Iris pigment epithelial cell (primary cell): ENCODE measurements at regions not wholly inside any gene's neighbourhood (a gene's known extent, or its start where the extent isn't known, plus 50 kb on each side); places are given as distances from the start of the nearest gene placed in this dataset.

Source experiments
- DNase-seq: peaks from one replicate; pipeline ENCODE4 v3.0.0-alpha.2; 2011; ENCODE audit warnings: low read depth

- DNase-seq: no peak
These were observed 129.6 kb upstream of the IGSF21 start for GRCh38 chr1:17978016-17978415.

DNA sequence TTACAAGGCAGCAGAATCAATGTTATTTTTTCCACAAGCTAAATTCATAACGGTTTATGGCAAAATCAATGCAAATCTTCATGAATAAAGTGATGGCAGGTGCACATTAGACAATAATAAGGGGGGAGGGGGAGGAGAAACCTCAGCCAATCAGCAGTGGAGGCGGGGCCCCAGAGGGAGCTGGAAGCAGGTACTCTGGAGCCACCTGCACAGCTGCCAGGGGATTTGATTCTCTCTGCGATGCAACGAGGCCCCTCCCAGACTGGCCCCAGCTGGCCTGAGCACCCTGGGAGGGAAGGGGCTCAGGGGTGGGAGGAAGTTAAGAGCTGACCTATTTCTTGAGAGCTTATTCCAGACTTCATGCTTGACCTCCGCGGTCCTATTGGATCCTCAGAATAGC, 127.8 kb upstream of the IGSF21 start:
- no peak for DNase-seq

DNA sequence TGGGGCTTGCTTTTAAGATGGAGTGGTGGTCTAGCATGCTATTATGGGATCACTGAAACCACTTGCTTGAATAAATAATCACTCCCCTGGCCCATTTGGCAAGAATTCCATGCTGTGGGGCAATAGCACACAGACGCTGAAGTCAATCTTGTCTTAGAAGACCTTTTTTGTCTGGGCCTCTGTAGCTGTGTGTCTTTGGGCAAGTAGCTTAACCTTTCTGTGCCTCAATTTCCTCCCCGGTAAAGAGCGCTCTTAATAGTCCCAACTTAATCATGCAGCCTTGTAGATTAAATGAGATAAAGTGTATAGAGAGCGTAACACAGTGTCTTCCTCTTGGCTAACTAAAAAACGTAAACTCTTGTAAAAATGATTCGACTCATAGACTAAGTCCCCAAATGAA, 125.4 kb upstream of the IGSF21 start:
- DNase-seq: no peak

- DNase-seq: no peak
These were observed 123.0 kb upstream of the IGSF21 start for GRCh38 chr1:17984583-17984982.

- DNase-seq: no peak
These were observed 121.4 kb upstream of the IGSF21 start for GRCh38 chr1:17986156-17986555.

DNA sequence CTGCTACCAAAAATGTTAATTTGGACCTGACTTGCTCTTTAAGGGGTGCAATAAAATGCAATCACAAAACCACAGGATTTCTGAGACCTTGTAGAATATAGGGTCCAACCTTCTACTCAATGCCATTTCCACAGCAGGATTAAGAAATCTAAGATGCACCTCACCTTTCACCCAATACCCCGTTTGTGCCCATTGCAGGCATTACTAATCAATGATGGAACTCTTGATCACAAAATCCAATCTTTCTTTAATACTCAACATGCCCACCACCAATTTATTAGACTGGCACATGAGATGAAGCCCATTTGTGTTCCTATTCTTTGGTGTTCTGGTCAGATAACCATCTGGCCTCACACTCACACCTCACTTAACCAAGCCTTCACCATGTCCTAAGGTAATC, 117.2 kb upstream of the IGSF21 start:
- DNase-seq: no peak

DNA sequence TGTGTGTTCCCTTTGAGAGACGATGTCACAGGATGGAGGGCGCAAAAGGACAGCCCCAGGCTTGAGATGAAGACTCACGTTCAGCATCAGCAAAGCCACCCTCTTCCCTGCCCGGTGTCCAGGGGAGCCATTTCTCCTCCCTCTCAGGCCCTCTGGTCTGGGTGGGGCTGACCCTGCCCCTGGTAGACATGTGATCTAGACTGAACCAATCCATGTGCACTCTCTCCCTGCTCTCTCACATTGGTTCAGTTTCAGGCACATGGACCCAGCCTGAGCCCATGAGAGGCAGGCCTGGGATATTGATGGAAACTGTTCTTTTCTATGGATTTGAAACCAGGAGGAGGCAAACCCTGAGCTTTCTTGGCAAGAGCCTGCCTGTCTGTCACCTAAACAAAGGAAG, 115.6 kb upstream of the IGSF21 start:
- DNase-seq: no peak

GRCh38 chr1:17992800-17993199, 114.8 kb upstream of the IGSF21 start:
- DNase-seq: no peak

GRCh38 chr1:17994046-17994445, 113.6 kb upstream of the IGSF21 start:
- DNase-seq: no peak

DNA sequence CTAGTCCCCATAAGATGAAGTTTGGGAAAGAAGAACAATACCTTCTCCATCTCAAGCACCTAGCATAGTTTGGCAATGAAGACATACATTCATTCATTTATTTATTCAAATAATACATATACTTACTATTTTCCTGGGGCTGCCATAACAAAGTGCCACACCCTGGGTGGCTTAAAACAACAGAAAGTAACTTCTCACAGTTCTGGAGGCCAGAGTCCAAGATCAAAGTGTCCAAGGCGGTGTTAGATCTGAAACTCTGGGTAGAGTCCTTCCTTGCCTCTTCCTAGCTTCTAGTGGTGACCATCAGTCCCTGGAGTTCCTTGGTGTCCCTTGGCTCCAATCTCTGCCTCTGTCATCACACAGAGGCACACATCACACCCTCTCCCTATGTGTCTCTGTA, 112.1 kb upstream of the IGSF21 start:
- no peak for DNase-seq

GRCh38 chr1:17998889-17999288, 108.7 kb upstream of the IGSF21 start:
- DNase-seq: no peak

- DNase-seq: no peak
These were observed 107.7 kb upstream of the IGSF21 start for GRCh38 chr1:17999884-18000283.

DNA sequence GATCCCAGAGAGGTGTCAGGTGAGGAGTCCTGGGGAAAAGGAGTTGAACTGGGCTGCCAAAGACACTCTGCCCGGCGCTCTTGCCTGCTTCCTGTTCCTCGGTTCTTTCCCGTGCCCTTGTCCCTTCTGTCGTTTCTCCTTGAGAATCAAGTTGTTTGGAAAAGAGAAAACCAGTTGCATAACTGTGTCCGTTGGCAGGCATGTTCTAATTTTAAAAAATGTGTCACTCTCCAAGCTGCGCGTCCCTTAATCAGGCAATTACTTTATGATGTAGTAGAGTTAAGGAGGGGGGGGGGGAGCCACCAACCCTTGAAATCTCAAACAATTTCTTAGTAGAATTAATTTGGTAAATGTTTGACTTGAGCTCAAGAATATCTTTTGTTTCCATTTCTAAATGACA, 105.9 kb upstream of the IGSF21 start:
- no peak for DNase-seq

DNA sequence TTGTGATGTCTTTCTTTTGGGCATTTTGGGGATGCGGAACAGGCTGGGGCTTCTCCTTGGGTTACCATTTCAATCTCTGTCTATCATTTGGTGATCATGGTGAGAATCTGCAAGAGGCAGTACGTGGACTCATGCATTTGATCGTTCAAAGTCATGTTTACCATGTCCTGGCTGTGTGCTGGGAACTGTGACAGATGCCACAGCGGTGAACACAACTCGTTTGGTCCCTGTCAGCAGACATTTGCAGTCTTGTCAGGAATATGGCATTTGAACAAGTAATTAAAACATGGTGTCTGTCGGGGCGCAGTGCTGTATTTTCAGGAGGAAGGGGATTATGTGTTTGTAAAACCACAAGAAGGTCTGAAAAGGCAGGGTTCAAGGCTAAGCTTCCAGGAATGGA, 103.3 kb upstream of the IGSF21 start:
- no peak for DNase-seq

GRCh38 chr1:18005238-18005637, 102.4 kb upstream of the IGSF21 start:
- no peak for DNase-seq

GRCh38 chr1:18007391-18008041, 100.1 kb upstream of the IGSF21 start:
- DNase-seq: no peak

DNA sequence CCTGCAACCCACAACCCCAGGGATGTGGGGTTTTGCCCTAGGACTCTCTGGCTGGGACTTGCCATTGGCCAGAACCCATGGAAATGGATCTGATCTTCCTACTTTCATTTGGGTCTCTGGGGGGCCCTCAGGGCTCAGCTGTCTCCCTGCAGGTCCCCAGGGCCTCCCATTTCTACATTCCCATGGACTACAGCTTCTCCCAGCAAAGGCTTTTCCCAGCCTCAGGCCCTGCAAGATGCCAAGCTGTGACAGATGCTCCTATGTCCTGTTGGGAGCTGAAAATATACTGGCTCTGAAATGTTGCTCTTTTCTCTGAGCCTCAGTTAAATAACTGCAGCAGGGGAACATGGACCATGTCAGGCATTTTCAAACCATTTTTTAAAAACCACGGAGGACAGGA, 99.5 kb upstream of the IGSF21 start:
- no peak for DNase-seq

- no peak for DNase-seq
These were observed 98.5 kb upstream of the IGSF21 start for GRCh38 chr1:18009055-18009454.

- no peak for DNase-seq
These were observed 98.1 kb upstream of the IGSF21 start for GRCh38 chr1:18009478-18009961.

DNA sequence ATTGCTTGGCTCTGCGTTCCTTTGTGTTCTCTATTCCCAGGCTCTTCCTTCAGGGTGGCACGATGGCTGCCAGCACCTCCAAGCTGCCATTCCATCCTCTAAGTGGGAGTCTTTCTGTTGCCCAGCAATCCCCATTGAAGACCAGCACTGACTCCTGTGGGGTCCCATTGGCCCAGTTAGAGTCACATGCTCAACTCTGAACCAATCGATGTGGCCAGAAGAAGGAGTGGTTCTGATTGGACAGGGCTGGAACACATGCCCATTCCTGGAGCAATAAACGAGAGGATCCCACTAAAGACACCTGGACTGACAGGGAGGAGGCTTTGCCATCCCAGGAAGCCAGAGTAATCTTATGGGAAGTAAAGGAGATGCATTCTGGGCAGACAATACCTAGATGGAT, 97.2 kb upstream of the IGSF21 start:
- DNase-seq: no peak

DNA sequence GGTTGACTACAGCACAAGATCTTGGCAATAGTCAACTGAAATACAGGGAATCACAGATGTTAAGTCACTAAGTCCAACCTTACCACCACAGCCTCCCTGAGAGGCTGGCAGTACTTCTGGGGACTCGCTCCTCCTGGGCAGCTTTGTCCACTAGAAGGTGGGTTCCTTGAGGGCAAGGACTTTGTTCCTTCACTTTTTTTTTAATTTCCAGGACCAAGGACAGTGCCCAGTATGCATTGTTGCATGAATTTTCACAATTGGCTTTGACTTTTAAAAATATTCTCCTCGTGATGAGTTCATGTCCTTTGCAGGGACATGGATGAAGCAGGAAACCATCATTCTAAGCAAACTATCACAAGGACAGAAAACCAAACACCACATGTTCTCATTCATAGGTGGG, 96.7 kb upstream of the IGSF21 start:
- DNase-seq: no peak

- DNase-seq: no peak
These were observed 95.9 kb upstream of the IGSF21 start for GRCh38 chr1:18011703-18012102.

DNA sequence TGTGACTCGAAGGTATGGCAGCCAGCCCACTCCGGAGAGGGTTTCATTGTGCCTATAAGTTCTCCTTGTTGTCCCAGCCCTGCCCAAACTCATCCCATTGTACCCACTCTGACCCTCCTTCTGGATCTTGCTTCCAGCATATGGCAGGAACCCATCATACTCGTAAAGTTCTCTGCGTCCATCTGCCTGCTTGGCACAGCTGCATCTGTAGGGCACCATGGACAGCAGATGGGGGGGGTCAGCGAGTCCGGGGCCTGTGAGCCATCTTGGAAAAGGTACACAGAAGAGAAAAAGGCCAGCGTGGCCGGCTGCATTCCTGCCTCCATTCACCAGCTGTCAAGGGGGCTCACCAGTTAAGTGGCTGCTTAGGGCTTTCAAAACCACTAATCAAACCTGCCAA, 94.9 kb upstream of the IGSF21 start:
- DNase-seq: no peak

- DNase-seq: no peak
These were observed 94.4 kb upstream of the IGSF21 start for GRCh38 chr1:18013216-18013615.

DNA sequence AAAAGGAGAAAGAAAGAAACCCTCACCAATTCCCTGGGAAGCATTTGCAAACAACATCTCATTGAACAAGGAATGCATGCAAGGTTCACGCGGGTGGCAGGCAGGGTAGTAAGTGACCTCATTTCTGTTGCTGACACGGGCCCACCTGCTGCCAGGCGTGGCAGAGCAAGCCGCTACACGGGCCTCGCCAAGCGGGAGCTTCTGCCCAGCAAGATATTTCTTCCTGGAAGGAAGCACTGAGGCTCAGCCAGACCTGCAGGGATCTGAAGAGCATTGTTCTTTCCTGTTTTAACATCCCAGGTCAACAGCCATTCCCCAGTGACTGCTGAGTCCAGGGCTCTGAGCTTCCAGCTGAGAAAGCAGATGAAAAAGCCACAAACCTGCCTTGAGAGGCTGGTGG, 91.9 kb upstream of the IGSF21 start:
- DNase-seq: no peak
